K562 (cell line): ENCODE measurements at regions not wholly inside any gene's neighbourhood (a gene's known extent, or its start where the extent isn't known, plus 50 kb on each side); places are given as distances from the start of the nearest gene placed in this dataset.

Experiments
- KAT2B ChIP-seq: IDR thresholded peaks from one replicate; pipeline ENCODE4 v1.6.1; 2012; ENCODE audit warnings: low read depth, mild to moderate bottlenecking, control low read depth, inconsistent platforms, low read length, moderate library complexity
- KDM1A ChIP-seq, 2 experiments: fragments of 450-650 bp; IDR thresholded peaks; 2 replicates each; pipeline ENCODE4 v1.6.1; 2016; ENCODE audit warnings: mild to moderate bottlenecking in 2 of 2
- ZNF384 ChIP-seq: IDR thresholded peaks from 2 replicates; pipeline ENCODE4 v1.6.1; 2012; ENCODE audit warnings: low read depth, low read length, improper control_type of control experiment

GRCh38 chr16:55991843-55992242, 116.7 kb upstream of the CES5A start:
- TF ChIP-seq KDM1A (IDR thresholded peaks at IDR 0.05) (no peak), KAT2B (no peak), ZNF384 (no peak)
